ENCODE measurements at regions not wholly inside any gene's neighbourhood (a gene's known extent, or its start where the extent isn't known, plus 50 kb on each side); places are given as distances from the start of the nearest gene placed in this dataset.

DNA sequence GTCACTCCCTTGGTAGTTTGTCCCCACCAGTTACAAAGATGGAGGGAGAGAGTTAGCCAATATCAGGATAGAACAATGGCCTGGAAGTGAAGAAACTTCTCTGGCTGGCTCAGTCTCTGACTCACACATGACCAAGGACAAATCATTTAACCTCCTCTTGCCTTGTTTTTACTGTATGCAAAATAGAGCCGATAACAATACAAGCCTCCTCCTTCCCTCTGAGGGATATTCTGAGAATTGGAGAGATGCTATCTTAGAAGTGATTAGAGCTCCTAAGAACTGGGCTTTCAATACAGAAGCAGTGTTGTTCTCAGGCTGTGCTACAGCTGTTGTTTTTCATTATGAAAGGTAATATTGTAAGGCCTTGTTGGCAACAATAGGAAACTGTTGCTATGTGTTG lies 87.7 kb upstream of the EGR2 start:
- H3K9me3 Mint-ChIP-seq (ENCODE audit: insufficient read depth) = no peaks in the 10 kb centered on the region
- intact Hi-C loops (cut with micrococcal nuclease) = no loop called here
- no peaks in the 10 kb centered on the region for H3K27me3 ChIP-seq (replicated peaks in 1 of 4; ENCODE audit: control extremely low read depth in 1 of 4, control insufficient read depth in 3 of 4, insufficient read depth in 4 of 4, low read length in 3 of 4)
- no peak overlapping the region for H3K4me2 ChIP-seq (replicated peaks; ENCODE audit: low read depth, low read length, poor library complexity, severe bottlenecking)
- H3K27ac ChIP-seq (ENCODE audit: low read length in 2 of 2) = no peak overlapping the region
- ChIA-PET POLR2A (no interaction called here), CTCF (no interaction called here)
- H4K20me1 ChIP-seq (ENCODE audit: control insufficient read depth, insufficient read depth, low read length, poor library complexity, severe bottlenecking) = no peaks in the 10 kb centered on the region
- no peak for DNase-seq
- H3K4me1 Mint-ChIP-seq = peaks cover 21% of the 10 kb centered on the region
- no peak overlapping the region for H3K4me3 ChIP-seq (ENCODE audit: control extremely low read depth in 1 of 5, extremely low read depth in 1 of 5, insufficient read depth in 1 of 5, low read depth in 2 of 5, low read length in 4 of 5)
- no peak for TF ChIP-seq EZH2 (IDR thresholded peaks at IDR 0.05; ENCODE audit: borderline replicate concordance, insufficient read depth, low read depth, low read length, poor library complexity, severe bottlenecking)
- TF ChIP-seq, protein P1, sequence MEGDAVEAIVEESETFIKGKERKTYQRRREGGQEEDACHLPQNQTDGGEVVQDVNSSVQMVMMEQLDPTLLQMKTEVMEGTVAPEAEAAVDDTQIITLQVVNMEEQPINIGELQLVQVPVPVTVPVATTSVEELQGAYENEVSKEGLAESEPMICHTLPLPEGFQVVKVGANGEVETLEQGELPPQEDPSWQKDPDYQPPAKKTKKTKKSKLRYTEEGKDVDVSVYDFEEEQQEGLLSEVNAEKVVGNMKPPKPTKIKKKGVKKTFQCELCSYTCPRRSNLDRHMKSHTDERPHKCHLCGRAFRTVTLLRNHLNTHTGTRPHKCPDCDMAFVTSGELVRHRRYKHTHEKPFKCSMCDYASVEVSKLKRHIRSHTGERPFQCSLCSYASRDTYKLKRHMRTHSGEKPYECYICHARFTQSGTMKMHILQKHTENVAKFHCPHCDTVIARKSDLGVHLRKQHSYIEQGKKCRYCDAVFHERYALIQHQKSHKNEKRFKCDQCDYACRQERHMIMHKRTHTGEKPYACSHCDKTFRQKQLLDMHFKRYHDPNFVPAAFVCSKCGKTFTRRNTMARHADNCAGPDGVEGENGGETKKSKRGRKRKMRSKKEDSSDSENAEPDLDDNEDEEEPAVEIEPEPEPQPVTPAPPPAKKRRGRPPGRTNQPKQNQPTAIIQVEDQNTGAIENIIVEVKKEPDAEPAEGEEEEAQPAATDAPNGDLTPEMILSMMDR (IDR thresholded peaks at IDR 0.05) = no peak
- peaks cover 14 to 15% of the 10 kb centered on the region in 2 donors for H3K4me1 ChIP-seq (ENCODE audit: control insufficient read depth in 2 of 2, insufficient read depth in 2 of 2, low read length in 2 of 2)
- no peaks in the 10 kb centered on the region for H3K79me2 ChIP-seq (ENCODE audit: control insufficient read depth, insufficient read depth, low read length)
- no peaks in the 10 kb centered on the region for H3K27me3 Mint-ChIP-seq
- H3K4me3 Mint-ChIP-seq = no peak overlapping the region
- ATAC-seq (ENCODE audit: low read depth) = no peak
- no peaks in the 10 kb centered on the region for H3K36me3 ChIP-seq (replicated peaks in 1 of 2; ENCODE audit: control extremely low read depth in 1 of 2, control insufficient read depth in 1 of 2, extremely low read depth in 1 of 2, insufficient read depth in 2 of 2, low read length in 1 of 2)
- no peak overlapping the region for H3K9ac ChIP-seq (ENCODE audit: low read length)
- no peaks in the 10 kb centered on the region for H3K9me3 ChIP-seq (ENCODE audit: control extremely low read depth in 1 of 3, control insufficient read depth in 2 of 3, insufficient read depth in 1 of 3, low read length in 2 of 3)
- H2AFZ ChIP-seq (ENCODE audit: insufficient read depth, low read depth, low read length, poor library complexity, severe bottlenecking) = no peak overlapping the region
- no CpG with 5 or more reads among the region's 1 CpG for WGBS (ENCODE audit: insufficient coverage)
- no peak overlapping the region for H3K27ac Mint-ChIP-seq

DNA sequence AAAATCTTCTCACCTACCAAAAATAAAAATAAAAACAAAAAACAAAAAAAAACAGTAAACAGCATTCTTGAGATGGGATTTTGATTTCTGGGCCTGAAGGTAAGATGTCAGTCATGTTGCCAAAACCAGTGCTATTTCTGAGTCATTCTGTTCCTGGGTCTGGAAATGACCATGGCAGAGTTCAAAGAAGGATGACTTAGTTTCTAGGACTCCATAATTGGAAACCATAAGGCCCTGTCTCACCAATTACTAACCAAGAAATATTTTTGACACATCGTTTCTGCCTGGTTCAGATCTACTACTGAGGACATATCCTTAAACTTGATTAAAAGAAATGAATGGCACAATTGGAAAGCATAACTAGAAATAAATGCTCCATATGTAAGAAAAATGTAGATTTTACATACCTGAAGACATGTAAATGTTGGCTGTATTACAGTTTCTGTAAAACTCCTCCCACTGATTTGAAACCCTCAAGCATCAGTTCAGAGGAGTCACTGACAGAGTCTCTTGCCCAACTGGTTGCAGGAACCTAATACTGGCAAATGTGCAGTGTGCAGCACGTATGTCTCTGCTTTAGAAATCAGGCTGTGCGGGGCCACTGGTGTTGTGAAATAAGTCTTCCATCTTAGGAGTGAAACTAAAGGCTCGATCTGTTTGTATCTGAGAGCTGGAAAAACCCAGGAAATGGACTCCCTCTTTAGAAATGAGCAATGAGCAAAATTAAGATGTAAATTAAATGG lies 84.8 kb upstream of the EGR2 start:
- Histone ChIP-seq H4K20me1 (ENCODE audit: control insufficient read depth, insufficient read depth, low read length, poor library complexity, severe bottlenecking) (no peaks in the 10 kb centered on the region), H3K27ac (ENCODE audit: low read length in 2 of 2) (no peak overlapping the region), H3K4me3 (ENCODE audit: control extremely low read depth in 1 of 5, extremely low read depth in 1 of 5, insufficient read depth in 1 of 5, low read depth in 2 of 5, low read length in 4 of 5) (no peak overlapping the region), H3K9ac (ENCODE audit: low read length) (no peak overlapping the region), H3K4me1 (ENCODE audit: control insufficient read depth in 2 of 2, insufficient read depth in 2 of 2, low read length in 2 of 2) (no peaks in the 10 kb centered on the region), H3K79me2 (ENCODE audit: control insufficient read depth, insufficient read depth, low read length) (no peaks in the 10 kb centered on the region), H3K9me3 (ENCODE audit: control extremely low read depth in 1 of 3, control insufficient read depth in 2 of 3, insufficient read depth in 1 of 3, low read length in 2 of 3) (no peaks in the 10 kb centered on the region), H3K4me2 (replicated peaks; ENCODE audit: low read depth, low read length, poor library complexity, severe bottlenecking) (no peak overlapping the region), H3K36me3 (replicated peaks in 1 of 2; ENCODE audit: control extremely low read depth in 1 of 2, control insufficient read depth in 1 of 2, extremely low read depth in 1 of 2, insufficient read depth in 2 of 2, low read length in 1 of 2) (no peaks in the 10 kb centered on the region), H2AFZ (ENCODE audit: insufficient read depth, low read depth, low read length, poor library complexity, severe bottlenecking) (no peak overlapping the region), H3K27me3 (replicated peaks in 1 of 4; ENCODE audit: control extremely low read depth in 1 of 4, control insufficient read depth in 3 of 4, insufficient read depth in 4 of 4, low read length in 3 of 4) (no peaks in the 10 kb centered on the region)
- Mint-ChIP-seq H3K4me3 (no peak overlapping the region), H3K27me3 (peaks cover 5% of the 10 kb centered on the region), H3K9me3 (ENCODE audit: insufficient read depth) (no peaks in the 10 kb centered on the region), H3K27ac (no peak overlapping the region), H3K4me1 (no peaks in the 10 kb centered on the region)
- 93% methylated on average over 3 of the region's 4 CpGs for WGBS (ENCODE audit: insufficient coverage)
- DNase-seq = no peak
- CTCF ChIA-PET = no interaction called here
- no peak for ATAC-seq (ENCODE audit: low read depth)
- POLR2A ChIA-PET = no interaction called here
- TF ChIP-seq, protein P1 (IDR thresholded peaks at IDR 0.05) = no peak
- TF ChIP-seq EZH2 (IDR thresholded peaks at IDR 0.05; ENCODE audit: borderline replicate concordance, insufficient read depth, low read depth, low read length, poor library complexity, severe bottlenecking) = no peak
- intact Hi-C loops (cut with micrococcal nuclease) = no loop called here

Measured in B cell (primary cell).